ENCODE measurements at regions not wholly inside any gene's neighbourhood (a gene's known extent, or its start where the extent isn't known, plus 50 kb on each side); places are given as distances from the start of the nearest gene placed in this dataset.

DNA sequence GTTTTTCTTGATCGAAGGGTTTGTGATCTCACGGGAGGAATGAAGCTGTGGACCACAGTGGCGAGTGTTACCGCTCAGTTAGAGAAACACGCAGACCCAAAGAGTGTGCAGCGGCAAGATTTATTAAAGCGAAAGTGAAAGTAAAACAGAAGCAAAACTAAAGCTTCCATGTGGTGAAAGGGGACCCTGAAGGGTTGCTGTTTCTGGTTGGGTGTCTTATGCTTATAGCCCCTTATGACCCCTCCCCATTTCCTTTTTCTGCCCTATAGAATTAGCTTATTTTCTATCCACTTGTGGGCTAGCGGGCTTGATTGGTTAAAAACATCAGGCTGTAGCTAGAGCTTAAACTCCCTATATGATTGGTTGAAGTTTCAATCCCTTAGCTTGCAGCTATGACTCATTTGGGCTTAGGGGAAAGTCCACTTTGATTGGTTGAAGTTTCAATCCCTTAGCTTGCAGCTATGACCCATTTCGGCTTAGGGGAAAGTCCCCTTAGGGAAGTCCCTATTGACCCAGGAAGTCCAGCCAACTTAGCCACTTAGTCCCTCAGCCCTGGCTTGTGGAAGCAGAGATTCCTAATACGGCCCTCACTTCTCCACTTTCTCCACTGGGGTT lies 171.2 kb upstream of the NWD2 start:
- Histone ChIP-seq H3K36me3 (ENCODE audit: control insufficient read depth in 2 of 2, extremely low read depth in 1 of 2, insufficient read depth in 2 of 2, low read length in 2 of 2) (no peaks in the 10 kb centered on the region), H3K79me2 (ENCODE audit: control insufficient read depth, insufficient read depth, low read length) (no peaks in the 10 kb centered on the region), H3K9ac (replicated peaks; ENCODE audit: extremely low read depth, insufficient read depth, low read length) (no peak overlapping the region), H3K27ac (ENCODE audit: insufficient read depth, low read depth, low read length) (no peak overlapping the region), H3K4me1 (ENCODE audit: control insufficient read depth, extremely low read depth, insufficient read depth, low read length) (no peaks in the 10 kb centered on the region), H4K20me1 (replicated peaks; ENCODE audit: control insufficient read depth, extremely low read depth, insufficient read depth, low read length) (no peaks in the 10 kb centered on the region), H2AFZ (ENCODE audit: low read depth, low read length) (no peak overlapping the region), H3K4me3 (replicated peaks in 1 of 3; ENCODE audit: insufficient read depth in 1 of 3, low read depth in 1 of 3, low read length in 3 of 3) (no peak overlapping the region), H3K9me1 (replicated peaks; ENCODE audit: control insufficient read depth, extremely low read depth, insufficient read depth, low read length) (no peaks in the 10 kb centered on the region), H3K9me3 (replicated peaks; ENCODE audit: control insufficient read depth, insufficient read depth, low read length) (no peaks in the 10 kb centered on the region), H3K27me3 (ENCODE audit: control insufficient read depth in 2 of 2, insufficient read depth in 2 of 2, low read length in 2 of 2) (no peaks in the 10 kb centered on the region), H3K4me2 (ENCODE audit: insufficient read depth, low read length) (no peak overlapping the region)
- dilution Hi-C loops (cut with MboI; ENCODE audit: extremely low pct_ligation_motif_present, low sequenced_read_pairs): no loop called here
- intact Hi-C loops (cut with micrococcal nuclease): no loop called here
- POLR2A ChIA-PET: no interaction called here
- TF ChIP-seq POLR2A (IDR thresholded peaks at IDR 0.05; ENCODE audit: low read depth, low read length) (no peak), FOS (IDR thresholded peaks at IDR 0.05; ENCODE audit: borderline replicate concordance, insufficient read depth, low read length) (no peak), EZH2 (IDR thresholded peaks at IDR 0.05; ENCODE audit: borderline replicate concordance, low read depth, low read length, severe bottlenecking) (no peak), MYC (IDR thresholded peaks at IDR 0.05; ENCODE audit: low read depth, low read length) (no peak), JUN (IDR thresholded peaks at IDR 0.05; ENCODE audit: borderline replicate concordance, insufficient read depth, insufficient read length, low read depth) (no peak), GATA2 (IDR thresholded peaks at IDR 0.05; ENCODE audit: insufficient read depth, insufficient read length, low read depth, low read length) (no peak), POLR2AphosphoS5 (IDR thresholded peaks at IDR 0.05; ENCODE audit: insufficient read depth, low read depth, low read length) (no peak)
- TF ChIP-seq, protein P1, sequence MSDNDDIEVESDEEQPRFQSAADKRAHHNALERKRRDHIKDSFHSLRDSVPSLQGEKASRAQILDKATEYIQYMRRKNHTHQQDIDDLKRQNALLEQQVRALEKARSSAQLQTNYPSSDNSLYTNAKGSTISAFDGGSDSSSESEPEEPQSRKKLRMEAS (IDR thresholded peaks at IDR 0.05; ENCODE audit: insufficient read depth, insufficient read length): no peak
- TF ChIP-seq, protein P2, sequence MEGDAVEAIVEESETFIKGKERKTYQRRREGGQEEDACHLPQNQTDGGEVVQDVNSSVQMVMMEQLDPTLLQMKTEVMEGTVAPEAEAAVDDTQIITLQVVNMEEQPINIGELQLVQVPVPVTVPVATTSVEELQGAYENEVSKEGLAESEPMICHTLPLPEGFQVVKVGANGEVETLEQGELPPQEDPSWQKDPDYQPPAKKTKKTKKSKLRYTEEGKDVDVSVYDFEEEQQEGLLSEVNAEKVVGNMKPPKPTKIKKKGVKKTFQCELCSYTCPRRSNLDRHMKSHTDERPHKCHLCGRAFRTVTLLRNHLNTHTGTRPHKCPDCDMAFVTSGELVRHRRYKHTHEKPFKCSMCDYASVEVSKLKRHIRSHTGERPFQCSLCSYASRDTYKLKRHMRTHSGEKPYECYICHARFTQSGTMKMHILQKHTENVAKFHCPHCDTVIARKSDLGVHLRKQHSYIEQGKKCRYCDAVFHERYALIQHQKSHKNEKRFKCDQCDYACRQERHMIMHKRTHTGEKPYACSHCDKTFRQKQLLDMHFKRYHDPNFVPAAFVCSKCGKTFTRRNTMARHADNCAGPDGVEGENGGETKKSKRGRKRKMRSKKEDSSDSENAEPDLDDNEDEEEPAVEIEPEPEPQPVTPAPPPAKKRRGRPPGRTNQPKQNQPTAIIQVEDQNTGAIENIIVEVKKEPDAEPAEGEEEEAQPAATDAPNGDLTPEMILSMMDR (IDR thresholded peaks at IDR 0.05; ENCODE audit: extremely low read depth in 1 of 2, insufficient read depth in 1 of 2, low read depth in 1 of 2, low read length in 2 of 2): no peak
- CTCF ChIA-PET: no interaction called here
- DNase-seq (ENCODE audit: low read depth, low spot score) (no peak), FAIRE-seq (no peak)
- no TSS peak for BruUV-seq (replicated peaks)
